ENCODE measurements at regions not wholly inside any gene's neighbourhood (a gene's known extent, or its start where the extent isn't known, plus 50 kb on each side); places are given as distances from the start of the nearest gene placed in this dataset.
"Not testable (repeated sequence)": the region's sequence is repeated elsewhere in the genome, so short reads cannot be mapped to it uniquely, and the experiment has no call there.

DNA sequence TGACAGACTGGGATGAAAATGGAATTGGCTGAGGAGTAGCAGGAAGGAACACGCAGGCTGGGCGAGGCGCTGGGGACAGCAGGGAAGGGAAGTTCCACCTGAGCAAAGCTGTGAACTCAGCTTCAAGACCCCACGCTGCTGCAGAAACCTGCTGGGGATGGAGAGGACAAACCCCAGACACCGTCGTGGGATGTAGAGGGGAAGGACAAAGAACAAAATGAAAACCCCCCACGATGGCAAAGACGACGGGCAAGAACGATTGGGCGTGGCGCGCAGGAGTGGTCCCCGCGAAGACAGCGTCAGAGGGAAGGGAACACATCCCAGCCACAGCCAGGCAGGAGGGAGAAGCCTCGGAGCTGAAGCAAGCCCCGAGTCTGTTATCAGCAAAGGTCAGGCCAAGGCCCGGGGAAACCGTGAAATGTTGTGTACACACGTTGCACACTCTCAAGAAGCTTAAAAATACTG, 222.9 kb downstream of the NDUFA10 start:
- 83% methylated on average over 21 of the region's 21 CpGs for WGBS (ENCODE audit: insufficient coverage)
- H3K27ac ChIP-seq (ENCODE audit: insufficient read depth in 1 of 2, low read depth in 1 of 2, low read length in 2 of 2, poor library complexity in 1 of 2, severe bottlenecking in 2 of 2): no peak overlapping the region
- peaks cover 0 to under 1% (median 0%) of the 10 kb centered on the region in 5 experiments for H3K27me3 ChIP-seq (replicated peaks in 2 of 5; ENCODE audit: control insufficient read depth in 4 of 5, insufficient read depth in 5 of 5, low read length in 4 of 5)
- H3K4me1 ChIP-seq (ENCODE audit: control extremely low read depth in 1 of 4, control insufficient read depth in 4 of 4, insufficient read depth in 4 of 4, low read length in 3 of 4): no peaks in the 10 kb centered on the region
- no peak overlapping the region for H3K4me3 ChIP-seq (ENCODE audit: control insufficient read depth in 1 of 7, extremely low read depth in 1 of 7, insufficient read depth in 4 of 7, low read depth in 2 of 7, low read length in 6 of 7)
- ChIA-PET POLR2A (no interaction called here), CTCF (no interaction called here)
- no peaks in the 10 kb centered on the region for H3K9me3 ChIP-seq (ENCODE audit: control extremely low read depth in 1 of 5, control insufficient read depth in 4 of 5, insufficient read depth in 2 of 5, low read depth in 1 of 5, low read length in 4 of 5)
- no peak for DNase-seq
- no peaks in the 10 kb centered on the region for H3K36me3 ChIP-seq (ENCODE audit: control insufficient read depth in 4 of 4, insufficient read depth in 4 of 4, low read length in 3 of 4)

DNA sequence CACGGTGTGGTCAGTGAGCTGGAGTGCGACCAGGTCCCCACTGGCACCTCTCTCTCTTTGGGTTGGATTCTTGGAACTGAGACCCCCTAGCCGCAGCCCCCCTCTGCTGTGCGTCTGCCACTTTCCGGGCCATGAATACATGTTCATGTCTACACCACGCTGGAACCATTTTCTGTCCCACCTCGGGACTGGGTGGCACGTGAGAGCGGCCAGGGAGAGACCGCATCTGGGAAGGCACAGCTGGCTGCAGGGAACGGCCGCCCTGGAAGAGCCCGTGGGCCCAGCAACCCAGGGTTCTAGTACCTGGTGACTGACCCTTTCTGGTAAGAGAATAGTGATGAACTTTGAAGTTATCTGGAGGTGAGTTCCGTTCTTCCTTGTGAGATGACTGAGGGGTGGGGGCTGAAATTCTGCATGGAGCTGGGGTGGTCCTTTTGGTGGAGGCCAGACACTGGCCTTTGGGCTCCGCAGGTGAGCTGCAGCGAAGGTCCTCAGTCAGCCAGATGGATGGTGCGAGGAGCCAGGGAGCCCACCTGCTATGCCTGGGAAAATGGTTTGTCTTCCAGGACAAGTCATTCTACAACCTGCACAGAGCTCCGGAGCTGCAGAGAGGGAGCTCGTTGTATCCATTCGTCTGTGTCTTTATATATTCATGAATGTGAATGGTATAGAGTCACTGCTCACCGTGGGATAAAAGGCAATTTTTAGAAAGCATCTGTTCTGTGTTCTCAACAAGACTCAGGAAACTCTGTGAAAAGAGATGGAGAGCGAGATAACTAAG, 223.5 kb downstream of the NDUFA10 start:
- DNase-seq: no peak
- no peak overlapping the region for H3K27ac ChIP-seq (ENCODE audit: insufficient read depth in 1 of 2, low read depth in 1 of 2, low read length in 2 of 2, poor library complexity in 1 of 2, severe bottlenecking in 2 of 2)
- POLR2A ChIA-PET: no interaction called here
- CTCF ChIA-PET: no interaction called here
- H3K4me1 ChIP-seq (ENCODE audit: control extremely low read depth in 1 of 4, control insufficient read depth in 4 of 4, insufficient read depth in 4 of 4, low read length in 3 of 4): no peaks in the 10 kb centered on the region
- peaks cover 0 to 2% (median 0%) of the 10 kb centered on the region in 5 experiments for H3K27me3 ChIP-seq (replicated peaks in 2 of 5; ENCODE audit: control insufficient read depth in 4 of 5, insufficient read depth in 5 of 5, low read length in 4 of 5)
- H3K9me3 ChIP-seq (ENCODE audit: control extremely low read depth in 1 of 5, control insufficient read depth in 4 of 5, insufficient read depth in 2 of 5, low read depth in 1 of 5, low read length in 4 of 5): no peaks in the 10 kb centered on the region
- WGBS (ENCODE audit: insufficient coverage): 82% methylated on average over 18 of the region's 22 CpGs
- H3K36me3 ChIP-seq (ENCODE audit: control insufficient read depth in 4 of 4, insufficient read depth in 4 of 4, low read length in 3 of 4): no peaks in the 10 kb centered on the region
- no peak overlapping the region for H3K4me3 ChIP-seq (ENCODE audit: control insufficient read depth in 1 of 7, extremely low read depth in 1 of 7, insufficient read depth in 4 of 7, low read depth in 2 of 7, low read length in 6 of 7)

DNA sequence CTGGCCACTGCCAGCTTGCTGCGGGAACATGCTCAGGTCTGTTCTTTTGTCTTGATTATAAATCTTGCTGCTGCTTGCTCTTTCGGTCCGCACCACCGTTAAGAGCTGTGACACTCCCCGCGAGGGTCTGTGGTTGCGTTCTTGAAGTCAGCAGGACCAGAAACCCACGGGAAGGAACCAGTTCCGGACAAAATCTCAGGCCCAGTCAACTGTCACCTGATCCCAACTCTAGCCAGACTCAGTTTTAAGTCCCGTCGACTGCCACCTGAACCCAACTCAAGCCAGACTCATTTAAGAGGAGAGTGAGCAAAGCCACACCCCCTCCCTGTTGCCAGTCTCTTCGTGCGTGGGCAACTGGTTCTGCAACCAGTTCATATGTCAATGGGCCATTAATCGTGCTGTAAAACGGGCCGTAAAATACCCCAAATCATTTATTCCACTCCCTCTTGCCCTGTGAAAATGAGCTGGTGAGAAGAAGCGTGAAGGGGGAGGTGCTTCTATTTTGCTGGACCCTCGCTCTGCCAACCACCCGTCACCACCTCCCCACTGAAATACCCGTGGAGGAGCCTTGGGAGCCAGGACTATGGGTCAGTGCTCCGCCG, 224.3 kb downstream of the NDUFA10 start:
- H3K27me3 ChIP-seq (replicated peaks in 2 of 5; ENCODE audit: control insufficient read depth in 4 of 5, insufficient read depth in 5 of 5, low read length in 4 of 5): peaks cover 0 to 2% (median 0%) of the 10 kb centered on the region in 5 experiments
- ChIA-PET POLR2A (no interaction called here), CTCF (no interaction called here)
- no peaks in the 10 kb centered on the region for H3K4me1 ChIP-seq (ENCODE audit: control extremely low read depth in 1 of 4, control insufficient read depth in 4 of 4, insufficient read depth in 4 of 4, low read length in 3 of 4)
- 91% methylated on average over 21 of the region's 22 CpGs for WGBS (ENCODE audit: insufficient coverage)
- no peak for DNase-seq
- H3K27ac ChIP-seq (ENCODE audit: insufficient read depth in 1 of 2, low read depth in 1 of 2, low read length in 2 of 2, poor library complexity in 1 of 2, severe bottlenecking in 2 of 2): no peak overlapping the region
- H3K4me3 ChIP-seq (ENCODE audit: control insufficient read depth in 1 of 7, extremely low read depth in 1 of 7, insufficient read depth in 4 of 7, low read depth in 2 of 7, low read length in 6 of 7): no peak overlapping the region
- H3K9me3 ChIP-seq (ENCODE audit: control extremely low read depth in 1 of 5, control insufficient read depth in 4 of 5, insufficient read depth in 2 of 5, low read depth in 1 of 5, low read length in 4 of 5): no peaks in the 10 kb centered on the region
- H3K36me3 ChIP-seq (ENCODE audit: control insufficient read depth in 4 of 4, insufficient read depth in 4 of 4, low read length in 3 of 4): no peaks in the 10 kb centered on the region

DNA sequence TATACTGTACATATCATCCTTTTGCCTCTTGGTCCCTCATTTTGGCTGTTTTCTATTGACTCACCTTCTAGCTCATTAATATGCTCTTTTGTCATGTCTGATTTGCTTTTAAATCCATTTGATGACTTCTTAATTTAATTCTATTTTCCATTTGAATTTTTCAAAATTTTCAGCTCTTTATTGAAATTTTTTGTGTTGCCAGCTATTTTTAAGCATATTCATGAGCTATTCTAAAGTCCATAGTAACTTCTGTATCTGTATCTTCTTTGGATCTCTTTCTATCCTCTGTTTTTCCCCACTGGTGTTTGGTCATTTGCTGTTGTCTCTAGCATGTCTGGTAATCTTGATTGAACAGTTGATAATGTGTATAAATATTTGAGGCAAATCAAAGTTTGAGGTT, 227.8 kb downstream of the NDUFA10 start:
- Histone ChIP-seq H3K4me1 (ENCODE audit: control extremely low read depth in 1 of 4, control insufficient read depth in 4 of 4, insufficient read depth in 4 of 4, low read length in 3 of 4) (no peaks in the 10 kb centered on the region), H3K36me3 (ENCODE audit: control insufficient read depth in 4 of 4, insufficient read depth in 4 of 4, low read length in 3 of 4) (no peaks in the 10 kb centered on the region), H3K27ac (ENCODE audit: insufficient read depth in 1 of 2, low read depth in 1 of 2, low read length in 2 of 2, poor library complexity in 1 of 2, severe bottlenecking in 2 of 2) (no peak overlapping the region), H3K9me3 (ENCODE audit: control extremely low read depth in 1 of 5, control insufficient read depth in 4 of 5, insufficient read depth in 2 of 5, low read depth in 1 of 5, low read length in 4 of 5) (peaks cover 0 to 4% (median 0%) of the 10 kb centered on the region in 5 experiments), H3K4me3 (ENCODE audit: control insufficient read depth in 1 of 7, extremely low read depth in 1 of 7, insufficient read depth in 4 of 7, low read depth in 2 of 7, low read length in 6 of 7) (no peak overlapping the region), H3K27me3 (replicated peaks in 2 of 5; ENCODE audit: control insufficient read depth in 4 of 5, insufficient read depth in 5 of 5, low read length in 4 of 5) (peaks cover 0 to 2% (median 0%) of the 10 kb centered on the region in 5 experiments)
- CTCF ChIA-PET: interaction anchor here (1.3 kb wide), 1 partner anchor 34 kb away, joined by 3 read pairs; no protein-coding TSS in a partner anchor
- DNase-seq: no peak
- POLR2A ChIA-PET: no interaction called here

DNA sequence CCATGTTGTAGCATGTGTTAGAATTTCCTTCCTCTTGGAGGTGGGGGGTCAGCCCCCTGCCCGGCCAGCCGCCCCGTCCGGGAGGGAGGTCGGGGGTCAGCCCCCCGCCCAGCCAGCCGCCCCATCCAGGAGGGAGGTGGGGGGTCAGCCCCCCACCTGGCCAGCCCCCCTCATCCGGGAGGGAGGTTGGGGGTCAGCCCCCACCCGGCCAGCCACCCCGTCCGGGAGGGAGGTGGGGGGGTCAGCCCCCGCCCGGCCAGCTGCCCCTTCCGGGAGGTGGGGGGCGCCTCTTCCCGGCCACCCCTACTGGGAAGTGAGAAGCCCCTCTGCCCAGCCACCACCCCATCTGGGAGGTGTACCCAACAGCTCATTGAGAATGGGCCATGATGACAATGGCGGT, 229.4 kb downstream of the NDUFA10 start:
- WGBS (ENCODE audit: insufficient coverage): no CpG with 5 or more reads among the region's 17 CpGs
- H3K9me3 ChIP-seq (ENCODE audit: control extremely low read depth in 1 of 5, control insufficient read depth in 4 of 5, insufficient read depth in 2 of 5, low read depth in 1 of 5, low read length in 4 of 5); H3K27me3 ChIP-seq (replicated peaks in 2 of 5; ENCODE audit: control insufficient read depth in 4 of 5, insufficient read depth in 5 of 5, low read length in 4 of 5); H3K4me1 ChIP-seq (ENCODE audit: control extremely low read depth in 1 of 4, control insufficient read depth in 4 of 4, insufficient read depth in 4 of 4, low read length in 3 of 4); POLR2A ChIA-PET; DNase-seq; CTCF ChIA-PET; H3K4me3 ChIP-seq (ENCODE audit: control insufficient read depth in 1 of 7, extremely low read depth in 1 of 7, insufficient read depth in 4 of 7, low read depth in 2 of 7, low read length in 6 of 7); H3K27ac ChIP-seq (ENCODE audit: insufficient read depth in 1 of 2, low read depth in 1 of 2, low read length in 2 of 2, poor library complexity in 1 of 2, severe bottlenecking in 2 of 2); H3K36me3 ChIP-seq (ENCODE audit: control insufficient read depth in 4 of 4, insufficient read depth in 4 of 4, low read length in 3 of 4): not testable (repeated sequence)

DNA sequence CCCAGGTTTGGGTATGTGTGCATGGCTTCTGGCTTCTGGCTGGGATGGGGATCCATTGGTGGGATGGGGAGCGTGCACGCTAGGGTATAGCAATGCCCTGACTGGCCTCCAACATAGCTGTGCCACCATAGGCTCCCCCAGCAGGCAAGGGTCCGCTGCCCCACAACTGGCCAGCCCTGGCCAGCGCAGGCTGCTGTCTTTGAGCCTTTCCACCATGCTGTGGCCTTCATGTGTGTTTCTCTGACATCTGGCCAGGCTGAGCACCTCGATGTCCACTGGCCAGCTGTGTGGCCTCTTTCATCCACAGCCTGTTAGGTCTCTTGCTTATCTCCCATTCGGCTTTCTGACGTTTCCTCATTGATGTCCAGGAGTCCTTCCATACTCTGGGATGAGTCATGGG, 231.3 kb downstream of the NDUFA10 start:
- Histone ChIP-seq H3K4me3 (ENCODE audit: control insufficient read depth in 1 of 7, extremely low read depth in 1 of 7, insufficient read depth in 4 of 7, low read depth in 2 of 7, low read length in 6 of 7) (no peak overlapping the region), H3K27ac (ENCODE audit: insufficient read depth in 1 of 2, low read depth in 1 of 2, low read length in 2 of 2, poor library complexity in 1 of 2, severe bottlenecking in 2 of 2) (no peak overlapping the region), H3K9me3 (ENCODE audit: control extremely low read depth in 1 of 5, control insufficient read depth in 4 of 5, insufficient read depth in 2 of 5, low read depth in 1 of 5, low read length in 4 of 5) (peaks cover 0 to 4% (median 0%) of the 10 kb centered on the region in 5 experiments), H3K27me3 (replicated peaks in 2 of 5; ENCODE audit: control insufficient read depth in 4 of 5, insufficient read depth in 5 of 5, low read length in 4 of 5) (peaks cover 0 to 2% (median 0%) of the 10 kb centered on the region in 5 experiments), H3K36me3 (ENCODE audit: control insufficient read depth in 4 of 4, insufficient read depth in 4 of 4, low read length in 3 of 4) (no peaks in the 10 kb centered on the region), H3K4me1 (ENCODE audit: control extremely low read depth in 1 of 4, control insufficient read depth in 4 of 4, insufficient read depth in 4 of 4, low read length in 3 of 4) (peaks cover 0 to under 1% (median 0%) of the 10 kb centered on the region in 4 experiments)
- POLR2A ChIA-PET: no interaction called here
- CTCF ChIA-PET: no interaction called here
- 95% methylated on average over 2 of the region's 7 CpGs for WGBS (ENCODE audit: insufficient coverage)
- DNase-seq: no peak

DNA sequence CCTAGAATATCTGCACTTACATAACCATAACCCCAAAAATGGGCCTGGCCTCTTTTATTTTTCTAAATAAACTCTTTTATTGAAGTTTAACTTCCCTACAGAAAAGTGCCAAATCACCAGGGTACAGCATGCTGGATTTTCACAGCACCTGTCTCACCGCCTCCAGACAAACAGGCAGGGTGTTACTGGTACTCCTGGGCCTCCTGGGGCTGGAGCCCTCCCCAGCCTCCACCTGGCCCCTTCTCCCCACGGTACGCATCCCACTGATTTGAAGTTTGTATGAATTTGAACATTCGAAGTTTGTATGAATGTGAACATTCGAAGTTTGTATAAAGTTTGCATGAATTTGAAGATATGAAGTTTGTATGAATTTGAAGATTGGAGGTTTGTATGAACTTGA, 232.1 kb downstream of the NDUFA10 start:
- H3K9me3 ChIP-seq (ENCODE audit: control extremely low read depth in 1 of 5, control insufficient read depth in 4 of 5, insufficient read depth in 2 of 5, low read depth in 1 of 5, low read length in 4 of 5): peaks cover 0 to 4% (median 0%) of the 10 kb centered on the region in 5 experiments
- H3K36me3 ChIP-seq (ENCODE audit: control insufficient read depth in 4 of 4, insufficient read depth in 4 of 4, low read length in 3 of 4): no peaks in the 10 kb centered on the region
- peaks cover 0 to 2% (median 0%) of the 10 kb centered on the region in 5 experiments for H3K27me3 ChIP-seq (replicated peaks in 2 of 5; ENCODE audit: control insufficient read depth in 4 of 5, insufficient read depth in 5 of 5, low read length in 4 of 5)
- ChIA-PET POLR2A (no interaction called here), CTCF (no interaction called here)
- DNase-seq: no peak
- H3K4me3 ChIP-seq (ENCODE audit: control insufficient read depth in 1 of 7, extremely low read depth in 1 of 7, insufficient read depth in 4 of 7, low read depth in 2 of 7, low read length in 6 of 7): no peak overlapping the region
- peaks cover 0 to 5% (median 0%) of the 10 kb centered on the region in 4 experiments for H3K4me1 ChIP-seq (ENCODE audit: control extremely low read depth in 1 of 4, control insufficient read depth in 4 of 4, insufficient read depth in 4 of 4, low read length in 3 of 4)
- no peak overlapping the region for H3K27ac ChIP-seq (ENCODE audit: insufficient read depth in 1 of 2, low read depth in 1 of 2, low read length in 2 of 2, poor library complexity in 1 of 2, severe bottlenecking in 2 of 2)
- WGBS (ENCODE audit: insufficient coverage): 94% methylated on average over 5 of the region's 5 CpGs
